Posterior cingulate gyrus (tissue), 11 donors: ENCODE measurements at regions not wholly inside any gene's neighbourhood (a gene's known extent, or its start where the extent isn't known, plus 50 kb on each side); places are given as distances from the start of the nearest gene placed in this dataset.
"Not testable (repeated sequence)": the region's sequence is repeated elsewhere in the genome, so short reads cannot be mapped to it uniquely, and the experiment has no call there.

Experiments
- DNase-seq, 10 donors: peaks; one replicate each; pipeline versions ENCODE4 v3.0.0 to v3.0.0-alpha.2; 2020 to 2021; ENCODE audit warnings: mixed read lengths in 3 of 10
- intact Hi-C: fragments of 100-400 bp; cut with DNase I; formaldehyde crosslinking; loops from one replicate; pipeline ENCODE4 v1.15.1; 2023

DNA sequence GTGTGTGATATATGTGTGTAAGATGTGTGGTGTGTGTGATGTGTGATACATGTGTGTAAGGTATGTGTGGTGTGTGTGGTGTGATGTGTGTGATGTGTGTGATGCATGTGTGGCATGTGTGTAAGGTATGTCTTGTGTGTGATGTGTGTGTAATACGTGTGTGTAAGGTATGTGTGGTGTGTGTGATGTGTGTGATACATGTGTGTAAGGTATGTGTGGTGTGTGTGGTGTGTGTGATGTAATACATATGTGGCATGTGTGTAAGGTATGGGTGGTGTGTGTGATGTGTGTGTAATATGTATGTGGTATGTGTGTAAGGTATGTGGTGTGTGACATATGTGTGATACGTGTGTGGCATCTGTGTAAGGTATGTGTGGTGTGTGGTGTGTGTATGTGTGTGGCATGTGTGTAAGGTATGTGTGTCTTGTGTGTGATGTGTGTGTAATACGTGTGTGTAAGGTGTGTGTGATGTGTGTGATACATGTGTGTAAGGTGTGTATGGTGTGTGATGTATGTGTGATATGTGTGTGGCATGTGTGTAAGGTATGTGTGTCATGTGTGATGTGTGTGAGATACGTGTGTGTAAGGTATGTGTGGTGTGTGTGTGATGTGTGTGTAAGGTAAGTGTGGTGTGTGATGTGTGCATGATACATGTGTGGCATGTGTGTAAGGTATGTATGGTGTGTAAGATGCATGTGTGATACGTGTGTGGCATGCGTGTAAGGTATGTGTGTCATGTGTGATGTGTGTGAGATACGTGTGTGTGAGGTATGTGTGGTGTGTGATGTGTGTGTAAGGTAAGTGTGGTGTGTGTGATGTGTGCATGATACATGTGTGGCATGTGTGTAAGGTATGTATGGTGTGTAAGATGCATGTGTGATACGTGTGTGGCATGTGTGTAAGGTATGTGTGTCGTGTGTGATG, 126.9 kb downstream of the COPS8 start:
- DNase-seq, intact Hi-C loops: not testable (repeated sequence)

DNA sequence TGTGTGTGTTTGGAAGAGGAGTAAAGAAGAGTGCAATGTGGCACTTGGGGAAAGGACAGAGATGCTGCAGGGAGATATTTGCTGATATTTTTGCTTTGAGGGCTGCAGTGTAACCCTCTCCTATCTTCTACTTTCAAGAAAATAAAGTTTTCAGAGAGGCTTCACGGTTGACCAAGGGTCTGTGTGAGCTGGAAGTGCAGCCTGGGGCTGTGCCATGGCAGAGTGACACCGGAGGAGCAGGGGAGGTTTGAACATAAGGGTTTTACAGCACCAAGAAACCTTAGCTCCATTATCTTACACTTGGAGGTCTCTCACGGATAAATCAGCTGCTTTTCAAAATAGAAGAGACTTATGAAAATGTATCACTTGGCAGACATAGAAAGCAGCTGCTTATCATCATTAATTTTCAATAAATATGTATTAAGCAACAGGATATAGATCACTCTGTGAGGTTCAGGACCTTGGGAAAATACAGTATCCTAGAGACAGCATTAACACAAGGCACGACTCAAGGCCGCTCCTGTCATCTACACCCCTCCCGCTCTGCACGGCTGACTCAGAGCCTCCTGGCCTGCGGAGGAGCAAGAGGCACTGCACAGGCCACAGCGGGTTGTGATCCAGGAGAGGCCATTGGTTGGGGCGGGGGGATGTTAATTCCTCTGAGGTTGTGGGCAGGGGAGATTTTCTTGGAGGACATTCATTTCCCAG, 127.8 kb downstream of the COPS8 start:
- intact Hi-C loops = no loop called here
- no peak for DNase-seq

DNA sequence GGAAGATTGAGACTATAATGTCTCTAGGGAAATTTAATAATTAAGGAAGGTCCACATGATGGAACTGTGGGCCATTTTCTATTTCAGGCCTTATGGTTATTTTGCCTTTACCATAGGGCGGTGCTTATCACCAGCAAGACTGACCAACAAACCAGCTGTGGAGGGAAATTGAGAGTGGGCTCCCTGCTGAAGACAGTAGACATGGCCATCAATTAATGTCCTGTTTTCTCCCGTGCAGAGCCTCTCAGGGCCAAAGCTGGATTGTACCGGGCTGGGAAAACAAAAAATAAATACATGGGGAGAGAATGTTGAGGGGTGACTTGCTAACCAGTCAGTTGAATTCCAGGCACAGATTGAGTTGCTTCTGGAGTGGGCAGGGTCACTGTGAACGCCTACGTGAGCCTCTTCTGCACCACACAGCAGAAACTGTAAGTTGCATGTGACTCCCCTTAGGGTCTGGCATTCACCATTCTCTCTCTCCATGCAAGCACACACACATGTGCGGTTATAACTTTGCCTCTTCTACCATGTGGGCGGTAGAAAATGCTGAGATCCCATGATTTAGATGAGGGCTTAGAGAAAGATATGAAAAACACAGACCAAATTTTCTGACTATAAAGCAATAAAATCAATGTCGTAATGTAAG, 128.5 kb downstream of the COPS8 start:
- DNase-seq = no peak
- intact Hi-C loops = no loop called here

DNA sequence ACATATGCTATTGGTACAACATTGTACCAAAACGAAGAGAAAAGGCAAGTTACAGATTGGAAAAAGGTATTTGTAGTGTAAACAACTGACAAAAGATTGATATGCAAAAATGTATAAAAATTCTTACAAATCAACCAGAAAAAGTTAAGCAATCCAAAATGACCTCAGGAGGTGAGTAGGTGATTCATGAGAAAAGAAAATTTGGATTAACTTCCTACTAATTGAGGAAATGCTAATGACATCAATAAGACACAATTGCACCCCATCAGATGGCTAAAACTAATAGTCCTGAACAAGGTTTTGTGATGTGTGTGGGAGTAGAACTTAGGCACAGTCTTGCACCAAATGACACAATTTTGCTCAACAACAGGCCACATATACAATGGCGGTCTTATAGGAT, 129.3 kb downstream of the COPS8 start:
- no peak for DNase-seq

DNA sequence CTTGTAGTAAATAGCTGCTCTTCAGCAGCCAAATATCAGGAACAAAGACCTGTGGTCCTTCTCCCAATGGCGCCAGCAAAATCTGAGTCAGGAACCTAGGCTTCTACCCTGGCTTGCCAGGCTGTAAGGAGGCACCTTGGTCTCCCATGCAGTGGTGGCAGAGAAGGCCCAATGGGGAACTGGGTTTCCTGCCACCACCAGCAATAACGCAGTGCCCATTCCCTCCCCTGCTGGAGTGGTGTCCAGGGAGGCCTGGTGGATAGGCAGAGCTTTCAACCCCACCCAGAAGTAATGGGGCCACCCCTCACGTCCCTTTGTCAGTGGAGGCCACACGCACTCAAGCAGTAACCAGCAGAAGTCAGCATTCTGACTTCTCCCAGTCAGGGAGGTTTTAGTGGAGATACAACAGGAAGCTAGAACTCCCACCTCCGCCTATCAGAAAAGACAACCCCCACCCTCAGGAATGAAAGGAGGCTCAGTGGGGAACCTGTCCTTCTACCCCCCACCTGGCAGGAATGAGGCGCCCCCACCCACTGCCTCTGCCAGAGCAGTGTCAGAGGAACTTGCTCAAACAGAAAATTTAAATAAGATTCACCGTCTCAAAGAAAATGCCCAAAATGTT, 132.4 kb downstream of the COPS8 start:
- intact Hi-C loops = no loop called here
- no peak for DNase-seq

More for the DNA sequence above, 129.3 kb downstream of the COPS8 start:
- intact Hi-C loops = no loop called here

DNA sequence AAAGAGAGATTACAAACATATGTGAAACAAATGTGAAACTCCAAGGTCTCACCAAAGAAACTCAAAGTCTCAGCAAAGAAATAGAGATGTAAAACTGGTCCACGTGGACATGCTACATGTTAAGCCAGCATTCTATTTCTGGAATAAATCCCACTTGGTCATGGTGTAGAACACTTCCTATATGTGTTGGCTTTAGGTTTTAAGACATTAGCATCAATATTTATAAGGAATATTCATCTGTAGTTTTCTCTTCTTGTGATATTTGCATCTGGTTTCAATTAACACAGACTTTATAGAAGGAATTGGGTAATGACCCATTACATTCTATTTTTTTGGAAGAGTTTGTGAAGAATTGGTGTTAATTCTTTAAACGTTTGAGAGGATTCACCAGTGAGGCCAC, 133.1 kb downstream of the COPS8 start:
- intact Hi-C loops = no loop called here
- no peak for DNase-seq

DNA sequence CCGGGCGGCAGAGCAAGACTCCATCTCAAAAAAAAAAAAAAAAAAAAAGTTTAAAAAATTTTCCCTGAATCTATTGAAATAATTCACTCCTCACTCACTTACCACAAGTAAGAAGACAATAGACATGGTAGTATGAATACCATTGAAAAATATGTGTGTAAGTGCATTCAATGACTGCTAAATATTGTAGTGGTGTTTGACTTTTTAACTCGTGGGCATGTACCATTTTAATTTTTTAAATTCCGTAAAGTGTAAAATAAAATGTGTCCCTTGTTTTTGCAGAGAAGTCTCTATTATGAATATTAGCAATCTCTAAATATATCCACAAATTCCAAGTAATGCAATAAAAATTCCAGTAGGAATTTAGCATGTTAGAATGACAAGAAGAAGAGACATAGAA, 134.1 kb downstream of the COPS8 start:
- intact Hi-C loops = no loop called here
- no peak for DNase-seq

DNA sequence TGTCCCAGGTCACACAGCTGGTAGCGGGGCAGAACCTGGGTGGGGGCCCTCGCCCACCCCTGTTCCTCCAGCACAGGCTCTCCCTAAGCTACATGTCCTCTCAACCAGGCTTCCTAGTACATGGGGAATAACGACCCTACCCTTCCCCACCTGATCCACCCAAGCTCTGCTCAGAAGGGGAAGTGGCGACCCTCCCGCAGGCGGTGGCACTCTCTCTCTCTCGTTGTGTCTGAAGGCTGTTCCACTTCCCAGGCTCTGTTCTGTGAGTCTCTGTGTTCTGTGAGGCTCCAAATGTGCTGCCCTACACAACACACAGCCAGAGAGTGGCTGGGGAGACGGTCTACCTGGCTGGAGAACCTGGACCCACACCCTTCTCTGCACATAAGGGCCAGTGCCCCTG, 135.8 kb downstream of the COPS8 start:
- DNase-seq = no peak
- intact Hi-C loops = no loop called here

DNA sequence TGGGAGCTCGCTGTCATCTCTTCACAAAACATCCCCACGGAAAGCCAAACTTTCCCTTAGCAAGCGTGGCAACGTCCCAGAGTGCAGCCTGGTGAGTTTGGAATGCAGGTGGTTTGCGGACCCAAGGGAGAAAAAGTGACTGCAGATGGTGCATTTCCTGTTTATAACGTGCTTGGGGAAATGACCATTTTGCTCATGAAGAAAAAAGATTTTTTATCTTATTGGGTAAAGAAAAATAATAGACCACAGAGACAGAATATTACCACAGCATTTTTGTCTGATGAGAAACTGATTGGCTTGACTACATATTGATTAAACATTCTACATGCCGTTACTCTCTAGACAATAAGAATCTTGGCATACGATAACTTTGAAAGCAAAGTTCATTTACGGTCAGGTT, 136.5 kb downstream of the COPS8 start:
- intact Hi-C loops = no loop called here
- no peak for DNase-seq

DNA sequence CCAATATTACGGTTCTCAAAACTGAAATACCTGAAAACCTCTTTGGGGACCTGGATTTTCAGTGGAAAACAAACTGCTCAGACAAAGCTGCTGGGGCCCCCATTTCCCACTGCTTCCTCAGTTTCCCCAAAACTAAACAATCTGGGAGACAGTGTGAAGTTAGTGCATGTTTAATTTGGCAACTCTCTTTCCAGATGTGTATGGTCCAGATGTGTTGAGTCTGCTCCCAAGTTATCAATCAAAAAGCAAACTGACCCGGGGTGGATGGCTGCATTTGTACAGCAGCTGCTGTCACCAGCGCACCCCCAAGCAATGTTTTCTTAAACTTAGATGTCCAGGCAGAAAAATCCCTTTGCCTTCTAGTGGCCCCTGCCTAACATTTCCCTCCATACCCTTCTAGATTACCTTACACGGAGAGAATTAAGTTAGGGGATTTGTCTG, 136.9 kb downstream of the COPS8 start:
- intact Hi-C loops = no loop called here
- DNase-seq = peak in 1 of 10 donors; percentile 14

DNA sequence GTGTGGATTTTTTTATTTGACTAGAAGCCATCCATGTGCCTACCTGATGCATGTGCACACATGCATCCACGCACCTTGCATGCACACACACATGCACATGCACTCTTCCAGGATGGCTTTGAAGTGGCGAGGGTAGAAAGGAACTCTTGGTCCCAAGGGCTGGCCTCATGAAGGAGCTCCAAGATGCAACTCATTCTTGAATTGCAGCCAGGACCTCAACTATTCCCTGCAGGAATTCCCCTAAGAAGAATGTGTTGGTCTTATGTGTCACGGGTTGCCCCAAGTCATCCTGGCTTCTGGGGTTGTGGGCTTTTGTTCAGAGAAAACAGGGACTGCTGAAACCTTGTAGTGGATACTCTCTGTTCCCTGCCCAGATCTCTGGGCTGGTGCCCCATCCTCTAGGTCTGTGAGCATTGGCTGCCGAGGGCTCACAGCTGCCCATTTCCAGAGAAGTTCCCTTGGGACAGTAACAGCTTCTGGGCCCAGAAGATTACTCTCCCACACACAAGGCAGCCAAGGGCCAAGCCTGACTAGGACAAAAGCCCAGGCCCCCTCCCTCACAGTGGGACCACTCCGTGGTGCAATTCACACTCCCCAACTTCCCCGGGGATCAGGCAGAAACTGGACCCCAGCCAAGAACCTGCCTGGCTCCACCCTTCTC, 137.6 kb downstream of the COPS8 start:
- intact Hi-C loops = no loop called here
- peak in 1 of 10 donors; percentile 64 for DNase-seq

DNA sequence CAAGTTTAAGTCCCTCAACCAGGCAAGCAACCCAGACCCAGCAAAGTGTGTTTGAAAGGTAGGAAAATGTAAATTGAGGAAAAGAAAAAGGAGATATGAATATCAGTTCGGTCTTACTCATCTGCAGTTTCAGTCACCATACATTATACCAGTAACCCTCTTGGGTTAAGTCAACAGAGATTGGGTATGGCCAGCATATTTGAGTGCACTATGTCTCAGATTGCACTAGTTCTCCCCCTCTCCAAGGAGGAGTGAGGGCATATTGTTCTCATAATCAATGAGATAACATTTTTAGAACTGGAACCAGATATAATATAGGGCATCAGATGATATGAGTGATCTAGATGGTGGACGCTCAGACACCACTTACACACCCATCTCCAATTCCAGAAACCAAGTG, 141.5 kb downstream of the COPS8 start:
- intact Hi-C loops = no loop called here
- DNase-seq = no peak

DNA sequence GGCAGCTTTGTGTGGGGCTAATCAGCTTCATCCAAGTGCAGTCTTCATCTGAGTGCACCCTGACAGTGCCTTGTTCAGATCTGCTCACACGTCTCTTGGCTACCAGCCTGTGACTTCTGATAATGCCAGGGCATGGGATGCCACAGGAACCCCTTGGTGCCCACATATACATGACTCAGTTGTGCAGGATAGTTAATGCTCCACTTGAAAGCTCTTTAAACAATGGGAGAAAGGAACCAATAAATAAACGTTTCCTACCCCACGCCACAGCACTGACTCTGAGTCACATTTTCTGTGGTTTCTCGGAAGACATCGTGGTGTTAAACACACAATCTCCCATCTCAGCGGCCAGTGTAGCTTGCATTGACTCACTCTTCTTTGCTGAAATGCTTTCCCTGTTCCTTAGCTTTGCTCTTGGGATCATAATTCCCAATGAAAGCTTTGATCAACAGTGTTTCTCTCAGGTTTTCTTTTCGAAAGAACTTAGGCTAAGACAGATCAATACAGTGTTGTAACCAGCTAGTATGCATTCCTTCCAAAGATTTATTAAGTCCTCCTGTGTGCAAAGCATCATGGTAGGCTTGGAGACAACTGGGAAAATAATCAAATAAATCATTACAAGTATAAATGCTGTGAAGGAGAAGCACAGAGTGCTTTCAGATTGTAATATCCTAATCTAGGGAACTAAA, 142.0 kb downstream of the COPS8 start:
- no peak for DNase-seq

DNA sequence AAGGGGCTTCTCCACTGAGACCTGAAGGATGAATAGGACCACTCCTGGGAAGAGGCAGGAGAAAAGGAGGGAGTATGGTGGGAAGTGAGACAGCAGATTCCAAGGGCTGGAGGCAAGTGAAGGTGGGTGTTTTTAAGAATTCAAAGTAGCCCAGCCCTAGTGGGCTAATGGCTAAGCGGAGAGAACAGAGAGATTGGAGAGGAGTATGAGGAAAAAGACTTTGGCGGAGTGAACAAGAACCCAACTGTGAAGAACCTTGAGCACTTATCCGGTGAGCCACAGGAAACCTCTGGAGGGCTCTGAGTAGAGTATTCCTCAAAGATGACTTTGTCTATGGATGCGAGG, 142.6 kb downstream of the COPS8 start:
- no peak for DNase-seq
- intact Hi-C loops = no loop called here

More for the DNA sequence above, 142.0 kb downstream of the COPS8 start:
- intact Hi-C loops = no loop called here

DNA sequence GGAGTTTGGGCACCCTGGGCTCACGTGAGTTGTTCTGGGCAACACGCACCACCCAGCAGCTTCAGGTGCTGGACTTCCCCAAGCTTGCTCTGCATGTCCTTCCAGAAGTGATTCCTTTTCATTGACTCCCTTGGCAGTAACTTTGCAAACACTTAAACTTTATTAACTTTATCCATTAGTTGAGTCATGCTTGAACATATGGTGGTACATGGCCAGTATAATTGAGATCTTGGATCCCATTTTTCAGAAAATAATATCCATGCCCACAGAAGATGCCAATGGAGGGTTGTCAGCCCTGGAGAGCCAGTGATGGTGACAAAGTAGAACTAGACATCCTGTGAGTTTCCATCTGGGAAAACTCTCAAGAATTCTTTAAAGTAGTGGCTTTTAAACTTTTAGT, 144.2 kb downstream of the COPS8 start:
- no peak for DNase-seq
- intact Hi-C loops = no loop called here

DNA sequence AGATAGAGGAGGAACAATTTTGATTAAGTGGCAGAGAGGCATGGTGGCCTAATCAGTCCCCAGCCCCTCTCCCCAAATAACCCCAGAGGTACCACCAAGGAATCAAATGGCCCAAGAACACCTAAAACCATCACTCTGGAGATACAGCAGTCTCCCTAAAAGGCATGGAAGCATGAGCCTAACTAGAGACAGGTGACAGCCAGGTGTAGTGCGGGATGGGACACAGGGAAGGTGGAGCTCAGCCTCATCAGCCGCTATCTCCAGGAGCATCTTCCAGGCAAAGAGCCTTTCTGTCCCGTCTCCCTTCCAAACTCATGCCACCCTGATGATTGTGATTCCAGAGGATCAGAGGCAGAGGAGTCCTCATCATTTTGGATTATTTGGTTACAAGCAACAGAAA, 144.7 kb downstream of the COPS8 start:
- DNase-seq = no peak
- intact Hi-C loops = no loop called here

DNA sequence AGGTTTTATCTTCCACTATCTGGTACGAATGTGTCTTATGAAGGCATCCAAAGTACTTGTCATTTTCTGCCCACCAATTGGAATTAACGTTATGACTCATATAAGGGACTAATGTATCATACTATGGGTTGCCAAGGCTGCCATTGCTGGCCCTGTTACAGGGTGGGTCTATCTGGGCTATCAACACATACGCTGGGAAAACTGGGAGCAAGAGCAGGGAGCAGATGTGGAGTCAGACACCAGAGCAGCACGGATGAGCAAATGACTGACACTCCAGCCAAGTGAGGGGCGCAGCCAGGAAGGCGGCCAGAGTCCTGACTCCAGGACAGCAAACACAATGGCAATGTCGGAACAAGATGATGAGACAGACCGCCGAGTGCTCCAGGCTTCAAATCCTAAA, 145.9 kb downstream of the COPS8 start:
- no peak for DNase-seq
- intact Hi-C loops = no loop called here

DNA sequence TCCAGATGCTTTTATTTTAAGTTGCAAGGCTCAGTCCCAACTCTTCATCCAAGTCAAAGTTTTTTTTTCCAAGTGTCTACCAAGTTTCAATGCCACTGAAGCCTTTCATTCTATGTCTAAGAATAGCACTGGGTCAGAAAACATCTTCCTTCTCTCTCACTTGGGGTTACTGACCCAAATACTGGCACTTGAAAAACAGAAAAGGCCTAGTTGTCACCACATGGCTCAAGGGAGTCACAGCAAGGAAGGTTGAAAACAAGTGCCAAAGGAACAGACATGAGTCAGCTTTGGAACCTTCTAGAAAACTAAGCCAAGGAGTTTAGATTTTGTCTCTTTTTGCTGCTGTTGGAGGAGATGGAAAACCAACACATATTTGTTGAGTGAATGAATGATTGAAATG, 146.5 kb downstream of the COPS8 start:
- DNase-seq = no peak
- intact Hi-C loops = no loop called here

DNA sequence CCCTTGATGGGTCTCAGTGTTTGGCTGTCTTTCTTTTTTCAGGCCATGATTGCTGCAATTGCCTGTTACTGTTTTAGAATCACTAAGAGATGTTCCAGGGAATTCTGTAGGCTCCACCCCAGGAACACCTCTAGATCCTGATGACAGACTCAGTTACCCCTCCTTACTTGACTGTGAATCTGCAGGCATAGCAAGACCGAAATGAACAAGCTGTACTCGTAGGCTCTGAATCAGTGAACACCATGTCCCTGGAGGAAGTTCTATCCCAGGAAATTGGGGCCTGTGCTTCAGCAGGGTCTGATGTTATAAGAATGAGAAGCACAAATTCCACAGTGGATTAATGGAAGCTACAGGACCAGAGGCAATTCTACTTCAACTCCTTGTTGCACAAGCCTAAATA, 148.6 kb downstream of the COPS8 start:
- DNase-seq = no peak
- intact Hi-C loops = no loop called here
